ENCODE measurements at regions not wholly inside any gene's neighbourhood (a gene's known extent, or its start where the extent isn't known, plus 50 kb on each side); places are given as distances from the start of the nearest gene placed in this dataset.

- Histone ChIP-seq H3K9ac (ENCODE audit: low read length) (no peak overlapping the region), H3K36me3 (ENCODE audit: control insufficient read depth in 1 of 2, insufficient read depth in 2 of 2, low read length in 2 of 2) (no peaks in the 10 kb centered on the region), H3K27me3 (ENCODE audit: insufficient read depth, low read length) (no peaks in the 10 kb centered on the region), H3K9me2 (ENCODE audit: insufficient read depth) (no peaks in the 10 kb centered on the region), H3K4me2 (ENCODE audit: low read length) (no peak overlapping the region), H3K4me1 (ENCODE audit: control insufficient read depth in 1 of 2, insufficient read depth in 2 of 2, low read length in 2 of 2) (no peaks in the 10 kb centered on the region), H3K4me3 (replicated peaks in 1 of 2; ENCODE audit: low read depth in 1 of 2, low read length in 2 of 2) (no peak overlapping the region), H3K79me2 (ENCODE audit: insufficient read depth, low read length) (no peaks in the 10 kb centered on the region), H3K27ac (ENCODE audit: low read depth, low read length) (no peak overlapping the region), H3K9me3 (ENCODE audit: control insufficient read depth in 1 of 2, insufficient read depth in 1 of 2, low read depth in 1 of 2, low read length in 2 of 2) (peaks cover 5 to 14% of the 10 kb centered on the region in 2 experiments; a peak in 2 of 4 replicates), H2AFZ (ENCODE audit: low read depth, low read length, poor library complexity, severe bottlenecking) (no peak overlapping the region), H4K20me1 (ENCODE audit: insufficient read depth) (no peaks in the 10 kb centered on the region)
- intact Hi-C loops (cut with micrococcal nuclease): no loop called here
- RAD21 ChIA-PET (ENCODE audit: low non-redundant PET in 1 of 2, low total read pairs in 2 of 2, uncharacterized antibody in 2 of 2, unreplicated experiment in 2 of 2): no interaction called here
- CTCF ChIA-PET: no interaction called here
- TF ChIP-seq, protein P1, sequence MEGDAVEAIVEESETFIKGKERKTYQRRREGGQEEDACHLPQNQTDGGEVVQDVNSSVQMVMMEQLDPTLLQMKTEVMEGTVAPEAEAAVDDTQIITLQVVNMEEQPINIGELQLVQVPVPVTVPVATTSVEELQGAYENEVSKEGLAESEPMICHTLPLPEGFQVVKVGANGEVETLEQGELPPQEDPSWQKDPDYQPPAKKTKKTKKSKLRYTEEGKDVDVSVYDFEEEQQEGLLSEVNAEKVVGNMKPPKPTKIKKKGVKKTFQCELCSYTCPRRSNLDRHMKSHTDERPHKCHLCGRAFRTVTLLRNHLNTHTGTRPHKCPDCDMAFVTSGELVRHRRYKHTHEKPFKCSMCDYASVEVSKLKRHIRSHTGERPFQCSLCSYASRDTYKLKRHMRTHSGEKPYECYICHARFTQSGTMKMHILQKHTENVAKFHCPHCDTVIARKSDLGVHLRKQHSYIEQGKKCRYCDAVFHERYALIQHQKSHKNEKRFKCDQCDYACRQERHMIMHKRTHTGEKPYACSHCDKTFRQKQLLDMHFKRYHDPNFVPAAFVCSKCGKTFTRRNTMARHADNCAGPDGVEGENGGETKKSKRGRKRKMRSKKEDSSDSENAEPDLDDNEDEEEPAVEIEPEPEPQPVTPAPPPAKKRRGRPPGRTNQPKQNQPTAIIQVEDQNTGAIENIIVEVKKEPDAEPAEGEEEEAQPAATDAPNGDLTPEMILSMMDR (IDR thresholded peaks at IDR 0.05 in 2 of 3, conservative IDR thresholded peaks at IDR 0.05 in 1 of 3; ENCODE audit: borderline replicate concordance in 1 of 3, insufficient read depth in 1 of 3, low read depth in 2 of 3, low read length in 2 of 3): no peak
- TF ChIP-seq JUND (IDR thresholded peaks at IDR 0.05): no peak
- no peak for TF ChIP-seq SP1 (IDR thresholded peaks at IDR 0.05; ENCODE audit: low read depth)
- TF ChIP-seq ZFX (IDR thresholded peaks at IDR 0.05): no peak
- no peak for TF ChIP-seq ELF1 (IDR thresholded peaks at IDR 0.05; ENCODE audit: borderline replicate concordance, low read depth)
- TF ChIP-seq ZNF274 (IDR thresholded peaks at IDR 0.05; ENCODE audit: low read depth, low read length): no peak
- TF ChIP-seq ATF3 (IDR thresholded peaks at IDR 0.05): no peak
- TF ChIP-seq YY1 (IDR thresholded peaks at IDR 0.05; ENCODE audit: extremely low read depth, insufficient replicate concordance, low read depth, low read length): no peak
- TF ChIP-seq POLR2AphosphoS5 (IDR thresholded peaks at IDR 0.05; ENCODE audit: low read depth, low read length): no peak
- TF ChIP-seq EZH2phosphoT487 (IDR thresholded peaks at IDR 0.05; ENCODE audit: borderline replicate concordance): no peak
- no peak for TF ChIP-seq RAD21 (IDR thresholded peaks at IDR 0.05; ENCODE audit: low read depth)
- TF ChIP-seq SRF (IDR thresholded peaks at IDR 0.05; ENCODE audit: low read depth): no peak
- no peak for TF ChIP-seq SIN3A (IDR thresholded peaks at IDR 0.05; ENCODE audit: low read depth)
- BruUV-seq (replicated peaks): no TSS peak
- DNase-seq (ENCODE audit: low read depth, low spot score) (no peak), ATAC-seq (no peak)
- POLR2A ChIA-PET: no interaction called here
Observed at GRCh38 chr13:37348916-37349643, 243.6 kb upstream of the CSNK1A1L start.

Data from HCT116 (cell line).